ENCODE measurements at regions not wholly inside any gene's neighbourhood (a gene's known extent, or its start where the extent isn't known, plus 50 kb on each side); places are given as distances from the start of the nearest gene placed in this dataset.

GRCh38 chr18:40016405-40016804 lies 1938.6 kb upstream of the PIK3C3 start:
- no peak for DNase-seq (ENCODE audit: low read depth in 4 of 4, low spot score in 3 of 4)

- no peak for DNase-seq (ENCODE audit: low read depth in 4 of 4, low spot score in 3 of 4)
These were observed 1941.9 kb upstream of the PIK3C3 start for GRCh38 chr18:40013001-40013609.

- DNase-seq (ENCODE audit: low read depth in 4 of 4, low spot score in 3 of 4) = no peak
These were observed 1943.8 kb upstream of the PIK3C3 start for GRCh38 chr18:40011201-40011600.

GRCh38 chr18:40006634-40007033 lies 1948.4 kb upstream of the PIK3C3 start:
- DNase-seq (ENCODE audit: low read depth in 4 of 4, low spot score in 3 of 4) = no peak

GRCh38 chr18:40004246-40004645 lies 1950.8 kb upstream of the PIK3C3 start:
- DNase-seq (ENCODE audit: low read depth in 4 of 4, low spot score in 3 of 4) = no peak

GRCh38 chr18:39998317-39998716 lies 1956.7 kb upstream of the PIK3C3 start:
- no peak for DNase-seq (ENCODE audit: low read depth in 4 of 4, low spot score in 3 of 4)

GRCh38 chr18:39994498-39994897 lies 1960.5 kb upstream of the PIK3C3 start:
- no peak for DNase-seq (ENCODE audit: low read depth in 4 of 4, low spot score in 3 of 4)

- no peak for DNase-seq (ENCODE audit: low read depth in 4 of 4, low spot score in 3 of 4)
These were observed 1963.3 kb upstream of the PIK3C3 start for GRCh38 chr18:39991696-39992265.

- DNase-seq (ENCODE audit: low read depth in 4 of 4, low spot score in 3 of 4) = no peak
These were observed 1964.5 kb upstream of the PIK3C3 start for GRCh38 chr18:39990540-39990939.

GRCh38 chr18:39976771-39977170 lies 1978.3 kb upstream of the PIK3C3 start:
- DNase-seq (ENCODE audit: low read depth in 4 of 4, low spot score in 3 of 4) = no peak

GRCh38 chr18:39972521-39972920 lies 1982.5 kb upstream of the PIK3C3 start:
- DNase-seq (ENCODE audit: low read depth in 4 of 4, low spot score in 3 of 4) = no peak

GRCh38 chr18:39969803-39970494 lies 1985.1 kb upstream of the PIK3C3 start:
- DNase-seq (ENCODE audit: low read depth in 4 of 4, low spot score in 3 of 4) = no peak

- DNase-seq (ENCODE audit: low read depth in 4 of 4, low spot score in 3 of 4) = no peak
These were observed 1988.8 kb upstream of the PIK3C3 start for GRCh38 chr18:39966275-39966674.

GRCh38 chr18:39962546-39962945 lies 1992.5 kb upstream of the PIK3C3 start:
- DNase-seq (ENCODE audit: low read depth in 4 of 4, low spot score in 3 of 4) = no peak

GRCh38 chr18:39960550-39960949 lies 1994.5 kb upstream of the PIK3C3 start:
- no peak for DNase-seq (ENCODE audit: low read depth in 4 of 4, low spot score in 3 of 4)

GRCh38 chr18:39959839-39960238 lies 1995.2 kb upstream of the PIK3C3 start:
- DNase-seq (ENCODE audit: low read depth in 4 of 4, low spot score in 3 of 4) = no peak

- no peak for DNase-seq (ENCODE audit: low read depth in 4 of 4, low spot score in 3 of 4)
These were observed 1996.2 kb upstream of the PIK3C3 start for GRCh38 chr18:39958876-39959275.

GRCh38 chr18:39952816-39953215 lies 2002.2 kb upstream of the PIK3C3 start:
- DNase-seq (ENCODE audit: low read depth in 4 of 4, low spot score in 3 of 4) = no peak

- DNase-seq (ENCODE audit: low read depth in 4 of 4, low spot score in 3 of 4) = no peak
These were observed 2003.8 kb upstream of the PIK3C3 start for GRCh38 chr18:39951142-39951720.

GRCh38 chr18:39946623-39947061 lies 2008.4 kb upstream of the PIK3C3 start:
- DNase-seq (ENCODE audit: low read depth in 4 of 4, low spot score in 3 of 4) = no peak

- no peak for DNase-seq (ENCODE audit: low read depth in 4 of 4, low spot score in 3 of 4)
These were observed 2010.0 kb upstream of the PIK3C3 start for GRCh38 chr18:39945076-39945475.

- DNase-seq (ENCODE audit: low read depth in 4 of 4, low spot score in 3 of 4) = no peak
These were observed 2012.3 kb upstream of the PIK3C3 start for GRCh38 chr18:39942702-39943101.

Measured in right renal pelvis (tissue), 4 donors.